T-helper 1 cell treated with Interleukin-12 subunit alpha and Interleukin-12 subunit beta and Interleukin-4 antibody, amounts not matched to agents 30 μg/mL and 1 μg/mL, for 36 hours (primary cell): ENCODE measurements at regions not wholly inside any gene's neighbourhood (a gene's known extent, or its start where the extent isn't known, plus 50 kb on each side); places are given as distances from the start of the nearest gene placed in this dataset.
"Not testable (repeated sequence)": the region's sequence is repeated elsewhere in the genome, so short reads cannot be mapped to it uniquely, and the experiment has no call there.

ENCODE experiments used
- H3K27ac Mint-ChIP-seq: one replicate; pipeline ENCODE4 v1.8.0; 2021; ENCODE audit warnings: mild to moderate bottlenecking, mixed read lengths
- H3K27me3 Mint-ChIP-seq: one replicate; pipeline ENCODE4 v1.8.0; 2021; ENCODE audit warnings: low read depth, mixed read lengths
- H3K36me3 Mint-ChIP-seq: one replicate; pipeline ENCODE4 v1.8.0; 2021; ENCODE audit warnings: low read depth, mixed read lengths
- H3K4me1 Mint-ChIP-seq: one replicate; pipeline ENCODE4 v1.8.0; 2021; ENCODE audit warnings: low read depth, mixed read lengths
- H3K4me3 Mint-ChIP-seq: one replicate; pipeline ENCODE4 v1.8.0; 2021; ENCODE audit warnings: mild to moderate bottlenecking, moderate library complexity, mixed read lengths
- H3K9me3 Mint-ChIP-seq: one replicate; pipeline ENCODE4 v1.8.0; 2021; ENCODE audit warnings: mixed read lengths

DNA sequence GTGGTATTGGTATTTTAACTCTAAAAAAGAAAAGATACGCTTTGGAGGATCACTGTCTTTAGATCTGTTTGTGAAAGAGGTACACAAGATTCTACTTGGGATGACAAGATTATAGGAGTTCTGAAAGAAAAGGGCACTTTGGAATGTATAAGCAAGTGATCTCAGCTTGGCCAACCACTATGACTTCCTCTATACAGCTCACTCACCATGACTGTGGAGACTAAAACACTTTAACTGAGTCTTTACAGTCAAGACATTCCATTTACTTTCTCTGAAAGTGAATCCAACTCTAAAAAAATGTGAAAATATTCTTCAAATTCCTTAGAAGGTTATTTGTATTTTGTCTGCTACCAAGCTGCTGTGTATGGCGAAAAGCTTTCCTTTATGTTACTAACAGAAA is 181.7 kb upstream of the KCTD7 start:
- not testable (repeated sequence) for H3K4me3 Mint-ChIP-seq, H3K36me3 Mint-ChIP-seq, H3K9me3 Mint-ChIP-seq, H3K27ac Mint-ChIP-seq, H3K27me3 Mint-ChIP-seq, H3K4me1 Mint-ChIP-seq

- H3K4me3 Mint-ChIP-seq, H3K4me1 Mint-ChIP-seq, H3K36me3 Mint-ChIP-seq, H3K27me3 Mint-ChIP-seq, H3K27ac Mint-ChIP-seq, H3K9me3 Mint-ChIP-seq: not testable (repeated sequence)
Measured at GRCh38 chr7:66450814-66451213, 177.9 kb upstream of the KCTD7 start.

- not testable (repeated sequence) for H3K4me3 Mint-ChIP-seq, H3K9me3 Mint-ChIP-seq, H3K27ac Mint-ChIP-seq, H3K4me1 Mint-ChIP-seq, H3K36me3 Mint-ChIP-seq, H3K27me3 Mint-ChIP-seq
Measured at GRCh38 chr7:66451713-66452112, 177.0 kb upstream of the KCTD7 start.

- Mint-ChIP-seq H3K4me3 (no peak overlapping the region), H3K36me3 (peaks cover 4% of the 10 kb centered on the region), H3K4me1 (peaks cover 7% of the 10 kb centered on the region), H3K27ac (no peak overlapping the region), H3K27me3 (no peaks in the 10 kb centered on the region), H3K9me3 (no peaks in the 10 kb centered on the region)
Measured at GRCh38 chr7:66452165-66452564, 176.5 kb upstream of the KCTD7 start.

GRCh38 chr7:66453340-66453739 is 175.3 kb upstream of the KCTD7 start:
- peaks cover 5% of the 10 kb centered on the region for H3K36me3 Mint-ChIP-seq
- H3K4me1 Mint-ChIP-seq: peaks cover 7% of the 10 kb centered on the region
- H3K9me3 Mint-ChIP-seq: no peaks in the 10 kb centered on the region
- H3K4me3 Mint-ChIP-seq: no peak overlapping the region
- no peak overlapping the region for H3K27ac Mint-ChIP-seq
- H3K27me3 Mint-ChIP-seq: no peaks in the 10 kb centered on the region

DNA sequence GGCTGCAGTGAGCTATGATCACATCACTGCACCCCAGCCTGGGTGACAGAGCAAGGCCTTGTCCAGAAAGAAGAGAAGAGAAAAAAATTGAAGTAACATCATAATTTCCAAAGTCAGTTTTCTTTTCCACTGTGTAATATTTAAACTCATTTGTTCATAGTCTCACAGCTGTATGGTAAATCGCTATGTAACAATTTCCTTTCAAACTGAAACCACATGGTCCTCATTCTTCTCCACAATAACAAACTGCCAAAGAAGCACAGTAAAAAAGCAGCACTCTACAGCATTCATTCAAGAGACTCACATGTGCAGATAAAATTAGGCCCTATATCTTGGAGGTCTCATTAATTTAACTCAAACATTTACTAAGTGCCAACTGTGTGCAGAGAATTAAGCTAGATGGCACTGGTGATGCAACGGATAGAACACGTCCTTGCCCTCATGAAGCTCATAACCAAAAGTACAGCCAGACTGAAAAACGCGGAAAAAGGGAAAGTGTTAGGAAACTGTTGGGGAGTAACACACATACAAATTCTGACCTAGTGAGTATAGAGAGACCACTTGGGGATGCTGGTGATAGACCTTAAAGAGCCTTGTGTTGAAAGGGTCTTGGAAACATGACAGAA is 174.0 kb upstream of the KCTD7 start:
- Mint-ChIP-seq H3K4me3 (no peak overlapping the region), H3K9me3 (no peaks in the 10 kb centered on the region), H3K27ac (no peak overlapping the region), H3K27me3 (no peaks in the 10 kb centered on the region), H3K4me1 (peaks cover 10% of the 10 kb centered on the region), H3K36me3 (peaks cover 5% of the 10 kb centered on the region)

DNA sequence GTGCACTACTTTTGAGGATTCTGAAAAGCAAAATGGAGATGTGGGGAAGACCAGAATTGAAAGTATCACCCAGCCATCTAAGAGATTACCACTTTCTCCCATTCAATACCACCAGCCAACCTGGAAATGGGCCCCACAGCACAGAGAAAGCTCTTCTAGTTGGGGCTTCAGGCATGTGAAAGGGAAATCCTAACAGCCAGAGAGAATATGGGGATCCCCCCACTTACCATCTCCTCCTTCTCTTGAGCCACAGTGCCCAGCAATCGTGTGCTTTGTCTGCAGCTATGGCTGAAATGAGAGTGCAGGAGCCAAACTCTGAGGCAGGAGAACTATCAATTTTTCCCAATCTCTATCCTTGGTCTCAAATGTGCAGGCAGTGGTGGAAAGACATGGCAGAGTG is 173.2 kb upstream of the KCTD7 start:
- H3K4me1 Mint-ChIP-seq: peaks cover 10% of the 10 kb centered on the region
- H3K36me3 Mint-ChIP-seq, H3K4me3 Mint-ChIP-seq, H3K27me3 Mint-ChIP-seq, H3K27ac Mint-ChIP-seq, H3K9me3 Mint-ChIP-seq: not testable (repeated sequence)

- not testable (repeated sequence) for H3K27ac Mint-ChIP-seq, H3K9me3 Mint-ChIP-seq, H3K36me3 Mint-ChIP-seq, H3K27me3 Mint-ChIP-seq, H3K4me3 Mint-ChIP-seq
- peaks cover 13% of the 10 kb centered on the region for H3K4me1 Mint-ChIP-seq
Measured at GRCh38 chr7:66456431-66456830, 172.2 kb upstream of the KCTD7 start.

DNA sequence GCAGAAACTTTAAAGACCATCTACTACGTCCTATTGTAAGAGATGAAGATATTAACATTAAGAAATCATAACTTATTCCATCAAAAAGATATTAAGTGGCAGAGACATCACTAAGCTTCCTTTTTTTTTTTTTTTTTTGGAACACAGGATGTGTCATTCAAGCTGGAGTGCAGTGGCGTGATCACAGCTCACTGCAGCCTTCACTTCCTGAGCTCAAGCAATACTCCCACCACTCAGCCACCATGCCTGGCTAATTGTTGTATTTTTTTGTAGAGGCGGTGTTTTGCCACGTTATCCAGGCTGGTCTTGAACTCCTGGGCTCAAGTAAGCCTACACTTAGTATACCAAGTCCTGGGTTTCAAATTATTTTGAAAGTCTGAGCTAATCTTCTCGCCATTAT is 169.7 kb upstream of the KCTD7 start:
- H3K9me3 Mint-ChIP-seq, H3K27ac Mint-ChIP-seq, H3K27me3 Mint-ChIP-seq, H3K36me3 Mint-ChIP-seq, H3K4me3 Mint-ChIP-seq: not testable (repeated sequence)
- peaks cover 13% of the 10 kb centered on the region for H3K4me1 Mint-ChIP-seq

GRCh38 chr7:66459783-66460413 is 168.8 kb upstream of the KCTD7 start:
- H3K9me3 Mint-ChIP-seq, H3K27ac Mint-ChIP-seq, H3K4me3 Mint-ChIP-seq, H3K36me3 Mint-ChIP-seq, H3K27me3 Mint-ChIP-seq, H3K4me1 Mint-ChIP-seq: not testable (repeated sequence)

GRCh38 chr7:66460921-66461361 is 167.7 kb upstream of the KCTD7 start:
- H3K4me3 Mint-ChIP-seq: no peak overlapping the region
- peaks cover 5% of the 10 kb centered on the region for H3K36me3 Mint-ChIP-seq
- no peak overlapping the region for H3K27ac Mint-ChIP-seq

GRCh38 chr7:66461397-66461796 is 167.3 kb upstream of the KCTD7 start:
- not testable (repeated sequence) for H3K4me1 Mint-ChIP-seq

More at GRCh38 chr7:66460921-66461361, 167.7 kb upstream of the KCTD7 start:
- Mint-ChIP-seq H3K4me1 (peaks cover 6% of the 10 kb centered on the region), H3K9me3 (peaks cover 8% of the 10 kb centered on the region), H3K27me3 (no peaks in the 10 kb centered on the region)

DNA sequence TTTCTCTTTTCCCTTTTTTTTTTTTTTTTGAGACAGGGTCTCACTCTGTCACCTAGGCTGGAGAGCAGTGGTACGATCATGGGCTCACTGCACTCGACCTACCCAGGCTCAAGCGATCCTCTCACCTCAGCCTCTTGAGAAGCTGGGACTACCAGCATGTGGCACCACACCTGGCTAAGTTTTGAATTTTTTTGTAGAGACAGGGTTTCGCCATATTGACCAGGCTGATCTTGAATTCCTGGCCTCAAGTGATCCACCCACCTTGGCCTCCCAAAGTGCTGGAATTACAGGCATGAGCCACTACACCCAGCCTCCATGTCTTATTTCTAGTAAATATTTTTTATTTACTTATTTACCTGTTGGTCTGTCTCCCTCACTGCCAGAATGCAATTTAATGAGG is 165.8 kb upstream of the KCTD7 start:
- not testable (repeated sequence) for H3K4me3 Mint-ChIP-seq, H3K27ac Mint-ChIP-seq, H3K4me1 Mint-ChIP-seq, H3K27me3 Mint-ChIP-seq, H3K36me3 Mint-ChIP-seq, H3K9me3 Mint-ChIP-seq

More at GRCh38 chr7:66461397-66461796, 167.3 kb upstream of the KCTD7 start:
- H3K27me3 Mint-ChIP-seq, H3K9me3 Mint-ChIP-seq, H3K27ac Mint-ChIP-seq, H3K36me3 Mint-ChIP-seq, H3K4me3 Mint-ChIP-seq: not testable (repeated sequence)

DNA sequence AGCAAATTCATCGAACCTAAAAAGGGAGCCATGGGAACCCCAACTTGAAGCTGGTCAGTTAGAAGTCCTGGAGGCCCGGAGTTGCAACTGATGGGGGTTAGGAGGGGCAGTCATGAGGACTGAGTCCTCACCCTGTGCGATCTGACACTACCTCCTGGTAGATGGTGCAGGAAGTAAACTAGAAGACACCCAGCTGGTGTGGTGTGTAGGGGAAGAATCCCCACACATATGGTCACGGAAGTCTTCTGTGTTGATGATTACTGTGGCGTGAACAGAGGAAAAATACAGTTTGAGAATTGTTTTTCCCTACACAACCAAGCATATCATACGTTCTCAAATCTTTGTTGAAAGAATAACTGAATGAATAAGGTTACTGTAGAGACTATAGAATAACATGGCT is 164.6 kb upstream of the KCTD7 start:
- Mint-ChIP-seq H3K4me1 (peaks cover 4% of the 10 kb centered on the region), H3K27me3 (no peaks in the 10 kb centered on the region), H3K36me3 (peaks cover 3% of the 10 kb centered on the region), H3K27ac (no peak overlapping the region), H3K9me3 (peaks cover 8% of the 10 kb centered on the region), H3K4me3 (no peak overlapping the region)

DNA sequence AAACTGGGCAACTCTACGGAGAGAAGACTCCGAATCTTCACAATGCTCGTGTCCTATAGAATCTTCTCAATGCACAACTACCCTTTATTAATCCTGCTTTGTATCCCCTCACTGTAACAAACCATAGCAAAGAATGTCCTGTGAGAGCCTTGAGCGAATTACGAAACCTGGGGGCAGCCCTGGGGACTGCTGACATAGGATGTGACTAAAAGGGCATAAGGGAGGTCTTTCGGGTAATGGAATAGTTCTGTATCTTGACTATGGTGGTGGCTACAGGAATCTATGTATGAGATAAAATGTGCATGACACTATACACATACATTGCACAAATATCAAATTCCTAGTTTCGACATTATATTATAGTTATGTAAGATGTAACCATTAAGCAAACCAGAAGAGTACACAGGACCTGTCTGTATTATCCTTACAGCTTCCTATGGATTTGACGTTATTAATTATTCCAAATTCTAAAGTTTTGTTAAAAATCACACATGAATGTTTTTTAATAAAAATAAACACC is 162.5 kb upstream of the KCTD7 start:
- Mint-ChIP-seq H3K4me3 (no peak overlapping the region), H3K9me3 (peaks cover 5% of the 10 kb centered on the region), H3K27me3 (no peaks in the 10 kb centered on the region), H3K36me3 (peaks cover 1% of the 10 kb centered on the region), H3K4me1 (peaks cover 1% of the 10 kb centered on the region), H3K27ac (no peak overlapping the region)
